Transverse colon (tissue), 4 donors: ENCODE measurements at regions not wholly inside any gene's neighbourhood (a gene's known extent, or its start where the extent isn't known, plus 50 kb on each side); places are given as distances from the start of the nearest gene placed in this dataset.

ENCODE experiments used
- EP300 ChIP-seq: sonication (generic); formaldehyde crosslinking; IDR thresholded peaks from one replicate; pipeline ENCODE4 v1.6.1; 2017; ENCODE audit warnings: antibody characterized with exemption, low read depth
- POLR2A ChIP-seq: fragments of 450-650 bp; IDR thresholded peaks from one replicate; pipeline ENCODE4 v1.6.1; 2016; ENCODE audit warnings: antibody characterized with exemption, mild to moderate bottlenecking, moderate library complexity
- POLR2AphosphoS5 ChIP-seq, 3 donors: sonication (generic); formaldehyde crosslinking; IDR thresholded peaks; one replicate each; pipeline ENCODE4 v1.6.1; 2016; ENCODE audit warnings: antibody characterized with exemption in 3 of 3
- TF ChIP-seq, protein P1 (sequence below), 5 experiments: fragments of 200-600 bp in 3 of 5; fragments of 450-650 bp in 2 of 5; sonication (generic) in 3 of 5; IDR thresholded peaks; 1 replicate in 2 of 5; 2 replicates in 3 of 5; pipeline ENCODE4 v1.5.1; 2016 to 2017; ENCODE audit warnings: antibody characterized with exemption in 5 of 5, inconsistent platforms in 3 of 5, mild to moderate bottlenecking in 2 of 5, moderate library complexity in 1 of 5

GRCh38 chr2:144990661-144991060, 470.7 kb upstream of the ZEB2 start:
- TF ChIP-seq POLR2A (no peak), POLR2AphosphoS5 (IDR thresholded peaks at IDR 0.05) (no peak), EP300 (no peak)
- TF ChIP-seq, protein P1, sequence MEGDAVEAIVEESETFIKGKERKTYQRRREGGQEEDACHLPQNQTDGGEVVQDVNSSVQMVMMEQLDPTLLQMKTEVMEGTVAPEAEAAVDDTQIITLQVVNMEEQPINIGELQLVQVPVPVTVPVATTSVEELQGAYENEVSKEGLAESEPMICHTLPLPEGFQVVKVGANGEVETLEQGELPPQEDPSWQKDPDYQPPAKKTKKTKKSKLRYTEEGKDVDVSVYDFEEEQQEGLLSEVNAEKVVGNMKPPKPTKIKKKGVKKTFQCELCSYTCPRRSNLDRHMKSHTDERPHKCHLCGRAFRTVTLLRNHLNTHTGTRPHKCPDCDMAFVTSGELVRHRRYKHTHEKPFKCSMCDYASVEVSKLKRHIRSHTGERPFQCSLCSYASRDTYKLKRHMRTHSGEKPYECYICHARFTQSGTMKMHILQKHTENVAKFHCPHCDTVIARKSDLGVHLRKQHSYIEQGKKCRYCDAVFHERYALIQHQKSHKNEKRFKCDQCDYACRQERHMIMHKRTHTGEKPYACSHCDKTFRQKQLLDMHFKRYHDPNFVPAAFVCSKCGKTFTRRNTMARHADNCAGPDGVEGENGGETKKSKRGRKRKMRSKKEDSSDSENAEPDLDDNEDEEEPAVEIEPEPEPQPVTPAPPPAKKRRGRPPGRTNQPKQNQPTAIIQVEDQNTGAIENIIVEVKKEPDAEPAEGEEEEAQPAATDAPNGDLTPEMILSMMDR (IDR thresholded peaks at IDR 0.05) = no peak
